ENCODE measurements at regions not wholly inside any gene's neighbourhood (a gene's known extent, or its start where the extent isn't known, plus 50 kb on each side); places are given as distances from the start of the nearest gene placed in this dataset.
"Not testable (repeated sequence)": the region's sequence is repeated elsewhere in the genome, so short reads cannot be mapped to it uniquely, and the experiment has no call there.

DNA sequence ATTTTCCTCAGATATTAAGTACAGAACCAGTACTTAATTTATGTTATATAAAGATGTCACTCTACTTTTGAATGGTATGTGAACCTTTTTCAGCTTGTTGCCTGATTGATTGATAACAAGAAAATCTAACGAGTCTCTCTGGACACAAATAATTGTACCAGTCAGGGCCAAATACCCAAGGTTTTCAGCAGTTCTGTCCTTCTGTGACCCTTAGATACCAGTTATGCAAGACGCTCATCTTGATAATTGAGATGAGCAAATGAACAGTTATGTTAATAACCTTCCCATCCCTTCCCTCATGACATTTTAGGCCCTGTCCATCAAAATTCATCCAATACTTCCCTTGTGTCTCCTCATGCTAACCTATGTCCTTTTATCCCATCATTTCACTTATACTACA is 185.9 kb upstream of the G2E3 start:
- H3K36me3 Mint-ChIP-seq: no peaks in the 10 kb centered on the region
- no peaks in the 10 kb centered on the region for H3K9me3 Mint-ChIP-seq
- no peak overlapping the region for H3K27ac Mint-ChIP-seq
- ATAC-seq: no peak
- no peak for DNase-seq (ENCODE audit: low spot score in 2 of 2)

DNA sequence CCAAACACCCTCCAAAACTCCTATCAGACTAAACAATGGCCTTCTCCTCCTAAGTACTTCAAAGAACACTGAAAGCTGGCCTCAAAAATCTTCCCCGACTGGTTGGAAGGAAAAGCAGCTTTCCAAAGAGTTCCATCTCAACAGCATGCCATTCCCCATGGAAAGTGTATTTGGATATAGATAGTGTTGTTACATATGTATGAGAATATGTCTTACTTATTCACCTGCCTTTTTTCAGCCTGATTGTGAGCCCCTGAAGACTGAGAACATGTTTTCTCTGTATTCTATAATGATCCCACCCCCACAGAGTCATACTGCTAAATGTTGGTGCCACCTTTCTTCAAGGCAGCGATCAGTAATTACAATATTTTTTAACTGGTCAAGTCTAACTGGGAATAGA is 185.4 kb upstream of the G2E3 start:
- no peaks in the 10 kb centered on the region for H3K9me3 Mint-ChIP-seq
- no peaks in the 10 kb centered on the region for H3K36me3 Mint-ChIP-seq
- ATAC-seq (no peak), DNase-seq (ENCODE audit: low spot score in 2 of 2) (no peak)
- H3K27ac Mint-ChIP-seq: no peak overlapping the region

- peak; percentile 81 to 86 for ATAC-seq
- peak in 1 of 2 donors; percentile 73 for DNase-seq (ENCODE audit: low spot score in 2 of 2)
- Mint-ChIP-seq H3K27ac (no peak overlapping the region), H3K9me3 (no peaks in the 10 kb centered on the region), H3K36me3 (no peaks in the 10 kb centered on the region)
Observed at GRCh38 chr14:30375296-30375892, 183.6 kb upstream of the G2E3 start.

- no peaks in the 10 kb centered on the region for H3K9me3 Mint-ChIP-seq
- DNase-seq (ENCODE audit: low spot score in 2 of 2): no peak
- no peak overlapping the region for H3K27ac Mint-ChIP-seq
- no peak for ATAC-seq
- no peaks in the 10 kb centered on the region for H3K36me3 Mint-ChIP-seq
Observed at GRCh38 chr14:30381861-30382480, 177.0 kb upstream of the G2E3 start.

GRCh38 chr14:30385925-30386324 is 173.0 kb upstream of the G2E3 start:
- Mint-ChIP-seq H3K27ac (no peak overlapping the region), H3K36me3 (no peaks in the 10 kb centered on the region), H3K9me3 (no peaks in the 10 kb centered on the region)
- no peak for ATAC-seq
- no peak for DNase-seq (ENCODE audit: low spot score in 2 of 2)

- no peak overlapping the region for H3K27ac Mint-ChIP-seq
- H3K9me3 Mint-ChIP-seq: no peaks in the 10 kb centered on the region
- DNase-seq (ENCODE audit: low spot score in 2 of 2): no peak
- no peak for ATAC-seq
- no peaks in the 10 kb centered on the region for H3K36me3 Mint-ChIP-seq
Observed at GRCh38 chr14:30387871-30388270, 171.1 kb upstream of the G2E3 start.

DNA sequence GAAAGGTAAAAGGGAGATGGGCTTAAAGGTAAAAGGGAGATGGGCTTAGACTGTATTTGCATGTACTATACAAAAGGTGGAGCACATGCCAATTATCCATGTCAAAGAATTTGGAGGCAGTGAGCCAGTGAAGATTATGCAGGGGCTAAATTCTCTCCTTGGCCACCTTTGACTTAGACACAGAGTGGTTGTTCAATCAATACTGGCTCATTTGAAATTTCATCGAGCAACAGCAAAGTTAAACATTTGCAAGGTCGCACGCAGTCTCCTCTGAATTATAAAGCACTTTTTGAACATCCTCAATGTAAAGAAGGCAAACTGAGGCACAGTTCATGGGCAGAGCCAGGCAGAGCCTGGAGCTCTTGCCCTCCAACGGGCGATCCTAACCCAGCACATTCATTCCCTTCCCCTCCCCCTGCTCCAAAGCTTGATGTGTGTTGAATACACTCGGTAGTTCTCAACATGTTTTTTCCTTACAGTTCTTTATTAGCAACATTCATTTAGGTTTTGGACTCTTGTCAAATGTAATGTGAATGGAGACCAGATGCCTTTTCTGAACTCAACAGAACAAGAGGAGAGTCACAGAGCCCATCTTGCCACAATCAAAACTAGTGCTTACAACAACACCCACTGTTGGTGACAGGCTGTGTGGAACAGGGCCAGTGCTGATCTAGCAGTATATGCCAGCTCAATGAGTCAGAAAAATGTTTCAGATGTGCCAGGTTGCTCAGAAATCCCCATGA is 169.7 kb upstream of the G2E3 start:
- no peak for DNase-seq (ENCODE audit: low spot score in 2 of 2)
- Mint-ChIP-seq H3K9me3 (no peaks in the 10 kb centered on the region), H3K27ac (no peak overlapping the region), H3K36me3 (no peaks in the 10 kb centered on the region)
- ATAC-seq: no peak

GRCh38 chr14:30389877-30390385 is 169.0 kb upstream of the G2E3 start:
- Mint-ChIP-seq H3K27ac (no peak overlapping the region), H3K9me3 (no peaks in the 10 kb centered on the region)
- ATAC-seq: no peak

GRCh38 chr14:30395065-30395464 is 163.9 kb upstream of the G2E3 start:
- H3K36me3 Mint-ChIP-seq: no peaks in the 10 kb centered on the region
- no peaks in the 10 kb centered on the region for H3K9me3 Mint-ChIP-seq
- ATAC-seq (no peak), DNase-seq (ENCODE audit: low spot score in 2 of 2) (no peak)
- H3K27ac Mint-ChIP-seq: no peak overlapping the region

More at GRCh38 chr14:30389877-30390385, 169.0 kb upstream of the G2E3 start:
- DNase-seq (ENCODE audit: low spot score in 2 of 2): no peak
- no peaks in the 10 kb centered on the region for H3K36me3 Mint-ChIP-seq

DNA sequence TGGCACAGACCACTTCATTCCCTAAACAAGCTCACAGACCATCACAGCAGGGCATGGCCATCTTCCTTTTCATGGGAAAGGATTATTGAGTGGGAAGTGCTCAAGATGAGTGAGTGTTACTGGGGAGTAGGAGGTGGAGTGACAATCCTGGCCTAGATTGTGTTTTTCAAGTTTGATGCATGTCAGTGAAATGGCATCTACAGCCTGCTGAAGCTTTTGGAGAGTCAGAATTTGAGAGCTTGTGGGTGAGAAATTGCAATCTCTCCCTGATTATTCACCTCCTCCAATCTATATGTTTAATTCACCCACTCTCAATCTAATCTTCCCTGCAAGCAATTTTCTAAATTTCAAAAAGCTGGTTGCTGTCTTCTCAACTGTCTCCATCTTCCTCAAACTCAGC is 156.1 kb upstream of the G2E3 start:
- no peaks in the 10 kb centered on the region for H3K36me3 Mint-ChIP-seq
- H3K9me3 Mint-ChIP-seq: no peaks in the 10 kb centered on the region
- DNase-seq (ENCODE audit: low spot score in 2 of 2) (no peak), ATAC-seq (no peak)
- H3K27ac Mint-ChIP-seq: no peak overlapping the region

GRCh38 chr14:30403791-30404190 is 155.2 kb upstream of the G2E3 start:
- Mint-ChIP-seq H3K36me3 (no peaks in the 10 kb centered on the region), H3K9me3 (no peaks in the 10 kb centered on the region), H3K27ac (no peak overlapping the region)
- DNase-seq (ENCODE audit: low spot score in 2 of 2) (no peak), ATAC-seq (no peak)

GRCh38 chr14:30409508-30410015 is 149.4 kb upstream of the G2E3 start:
- DNase-seq (ENCODE audit: low spot score in 2 of 2); H3K9me3 Mint-ChIP-seq; ATAC-seq; H3K36me3 Mint-ChIP-seq; H3K27ac Mint-ChIP-seq: not testable (repeated sequence)

GRCh38 chr14:30410986-30411385 is 148.0 kb upstream of the G2E3 start:
- DNase-seq (ENCODE audit: low spot score in 2 of 2) (no peak), ATAC-seq (no peak)
- no peak overlapping the region for H3K27ac Mint-ChIP-seq
- no peaks in the 10 kb centered on the region for H3K9me3 Mint-ChIP-seq
- H3K36me3 Mint-ChIP-seq: no peaks in the 10 kb centered on the region

- not testable (repeated sequence) for H3K27ac Mint-ChIP-seq; DNase-seq (ENCODE audit: low spot score in 2 of 2); H3K9me3 Mint-ChIP-seq; H3K36me3 Mint-ChIP-seq; ATAC-seq
Observed at GRCh38 chr14:30413184-30413583, 145.8 kb upstream of the G2E3 start.

GRCh38 chr14:30417121-30417520 is 141.8 kb upstream of the G2E3 start:
- H3K9me3 Mint-ChIP-seq: no peaks in the 10 kb centered on the region
- ATAC-seq: no peak
- H3K27ac Mint-ChIP-seq: no peak overlapping the region
- DNase-seq (ENCODE audit: low spot score in 2 of 2): no peak
- no peaks in the 10 kb centered on the region for H3K36me3 Mint-ChIP-seq

DNA sequence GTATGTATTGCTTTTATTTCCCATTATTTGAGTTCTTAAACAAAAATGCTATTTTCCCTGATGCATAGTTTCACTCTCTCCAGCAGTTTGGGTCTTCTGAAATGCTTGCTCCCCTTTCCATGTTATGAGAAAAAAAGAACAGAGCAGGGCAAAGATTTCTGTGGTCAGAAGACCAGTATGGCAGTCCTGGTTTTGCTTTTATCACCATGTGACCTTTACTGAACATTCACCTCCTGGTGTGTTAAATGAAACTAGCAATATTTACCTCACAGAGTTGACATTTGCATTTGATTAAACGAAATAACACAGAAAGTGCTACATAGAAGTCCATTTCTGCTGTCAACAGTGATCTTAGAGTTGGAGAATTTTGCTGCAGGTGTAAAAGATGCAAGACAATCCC is 141.0 kb upstream of the G2E3 start:
- Mint-ChIP-seq H3K9me3 (no peaks in the 10 kb centered on the region), H3K36me3 (no peaks in the 10 kb centered on the region), H3K27ac (no peak overlapping the region)
- ATAC-seq (no peak), DNase-seq (ENCODE audit: low spot score in 2 of 2) (no peak)

DNA sequence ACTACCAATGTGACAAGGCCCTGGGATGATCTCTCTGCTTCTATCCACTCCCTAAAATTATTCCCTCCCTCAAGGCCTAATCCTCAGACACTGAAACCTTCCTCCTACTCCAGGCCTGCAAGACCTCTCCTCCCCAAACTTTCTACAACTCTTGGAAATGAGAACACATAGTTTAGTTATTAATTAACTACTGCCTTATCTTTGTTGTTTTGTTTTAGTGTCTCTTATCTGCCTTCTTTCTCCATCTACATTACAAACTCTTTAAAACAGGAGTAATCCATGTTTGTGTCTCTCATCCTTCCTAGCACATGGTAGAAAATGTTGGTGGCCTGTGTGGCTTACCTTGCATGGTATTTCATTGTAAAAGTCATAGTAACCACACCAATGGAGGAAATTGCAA is 139.9 kb upstream of the G2E3 start:
- H3K9me3 Mint-ChIP-seq: no peaks in the 10 kb centered on the region
- ATAC-seq (no peak), DNase-seq (ENCODE audit: low spot score in 2 of 2) (no peak)
- H3K27ac Mint-ChIP-seq: no peak overlapping the region
- H3K36me3 Mint-ChIP-seq: no peaks in the 10 kb centered on the region
